ENCODE measurements at regions not wholly inside any gene's neighbourhood (a gene's known extent, or its start where the extent isn't known, plus 50 kb on each side); places are given as distances from the start of the nearest gene placed in this dataset.

DNA sequence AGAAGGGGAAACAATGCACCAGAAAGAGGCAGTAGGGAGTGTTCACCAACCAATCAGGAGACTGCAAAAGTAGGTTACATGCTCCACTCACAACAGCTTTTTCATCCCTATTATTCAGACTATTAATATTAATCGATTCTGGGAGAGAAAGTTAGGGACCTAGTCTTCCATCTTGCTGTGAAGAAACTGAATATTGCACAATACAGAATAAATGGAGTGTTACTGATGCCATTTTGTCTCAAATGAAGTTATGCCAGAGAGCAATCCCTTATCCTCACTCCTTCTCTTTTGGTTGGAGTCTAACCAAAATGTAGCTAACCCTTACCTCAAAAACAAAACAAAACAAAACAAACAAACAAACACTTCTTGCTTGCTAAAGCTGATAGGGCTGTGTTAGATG is 1120.9 kb upstream of the GYPC start:
- no peak for DNase-seq

DNA sequence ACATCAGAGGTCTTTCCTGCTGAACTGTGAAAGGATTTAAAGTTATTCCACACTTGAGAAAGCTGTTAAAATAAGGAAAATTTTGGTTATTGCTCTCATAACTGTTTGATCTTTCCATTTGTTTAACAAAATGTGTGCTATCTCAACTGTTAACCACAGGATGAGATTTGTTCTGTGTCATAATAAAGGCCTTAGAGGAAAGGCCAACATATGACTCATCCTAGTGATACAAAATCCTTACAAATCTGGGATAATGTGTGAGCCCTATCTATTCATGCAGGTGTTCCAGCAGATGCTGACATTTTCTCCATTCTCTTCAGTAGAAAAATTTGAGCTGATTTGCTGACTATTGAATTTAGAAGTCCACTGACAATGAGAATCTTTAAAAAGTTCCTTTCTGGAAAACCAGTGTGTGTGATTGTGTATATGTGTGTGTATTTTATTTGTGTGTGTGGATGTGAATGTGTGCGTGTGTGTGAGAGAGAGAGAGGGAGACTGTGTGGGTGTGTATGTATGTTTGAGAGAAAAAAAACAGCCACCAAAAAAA is 1111.9 kb upstream of the GYPC start:
- no peak for DNase-seq

DNA sequence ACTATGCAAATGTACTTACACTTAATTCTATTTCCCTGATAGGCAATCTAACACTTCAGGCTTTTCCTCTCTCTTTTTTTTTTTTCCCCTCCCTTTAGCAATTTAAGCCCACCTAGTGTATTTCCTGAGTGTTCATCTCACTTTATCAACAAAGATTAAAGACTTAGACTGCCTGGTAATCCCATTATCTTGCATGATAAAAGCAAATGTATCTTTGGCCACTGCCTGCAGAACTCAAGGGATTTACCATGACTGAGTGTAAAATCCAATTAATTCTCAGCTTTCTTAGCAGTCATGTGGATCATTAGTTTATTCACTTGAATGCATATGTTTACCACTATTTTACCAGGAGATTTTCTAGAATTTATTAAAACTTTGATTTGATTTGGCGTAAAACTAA is 1102.2 kb upstream of the GYPC start:
- DNase-seq = no peak

DNA sequence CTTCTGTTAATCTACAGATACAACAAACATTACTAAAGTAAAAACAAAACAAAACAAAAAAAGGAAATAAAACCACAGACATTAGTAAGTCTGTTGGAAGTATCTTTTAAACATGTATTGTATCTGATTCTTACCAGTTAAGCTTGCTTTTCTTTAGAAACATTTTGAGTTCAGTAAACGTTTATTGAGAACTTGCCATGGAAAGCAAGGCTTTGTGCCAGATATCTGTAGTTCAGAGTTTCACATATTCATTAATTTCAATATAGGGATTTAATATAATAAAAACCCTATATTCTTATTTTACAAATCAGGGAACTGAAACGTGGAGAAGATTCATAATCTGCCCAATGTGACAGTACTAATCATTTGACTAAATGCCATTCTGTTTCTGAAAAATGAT is 1101.0 kb upstream of the GYPC start:
- DNase-seq = no peak

DNA sequence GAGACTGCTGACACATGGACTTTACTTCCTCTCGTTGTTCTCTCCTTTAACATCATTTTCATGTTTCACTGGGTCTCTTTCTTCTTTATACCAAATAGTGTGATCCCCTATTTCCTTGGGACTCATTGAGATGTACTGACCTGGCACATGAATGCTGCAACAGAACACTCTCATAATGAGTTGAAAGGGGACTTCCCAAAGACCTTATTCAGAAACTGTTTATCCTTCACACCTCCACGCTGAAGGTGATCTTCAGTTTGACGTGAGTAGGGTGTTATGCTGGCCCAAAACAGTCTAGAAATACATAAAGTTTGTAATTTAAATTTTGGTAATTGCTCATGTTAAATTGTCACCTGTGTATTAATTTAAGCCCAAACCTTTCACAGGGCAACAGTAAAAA is 1096.8 kb upstream of the GYPC start:
- no peak for DNase-seq

DNA sequence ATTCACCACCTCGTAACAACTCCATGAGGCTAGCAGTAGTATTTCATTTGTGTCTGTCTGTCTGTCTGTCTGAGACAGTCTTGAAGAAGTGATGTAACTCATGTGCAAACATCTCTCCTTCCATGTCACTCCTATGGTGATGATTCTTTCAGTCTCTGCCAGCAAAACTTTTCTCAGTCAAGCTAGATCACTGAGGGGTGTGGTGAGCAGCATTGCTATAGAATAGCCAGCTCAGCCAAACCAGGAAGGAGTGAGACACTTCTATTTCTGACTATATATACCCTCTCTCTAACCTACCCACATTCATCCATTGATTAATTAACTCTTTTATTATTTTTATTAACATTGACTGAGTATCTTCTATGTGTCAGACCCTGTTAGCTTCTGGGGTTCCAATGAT is 1095.1 kb upstream of the GYPC start:
- DNase-seq = no peak

DNA sequence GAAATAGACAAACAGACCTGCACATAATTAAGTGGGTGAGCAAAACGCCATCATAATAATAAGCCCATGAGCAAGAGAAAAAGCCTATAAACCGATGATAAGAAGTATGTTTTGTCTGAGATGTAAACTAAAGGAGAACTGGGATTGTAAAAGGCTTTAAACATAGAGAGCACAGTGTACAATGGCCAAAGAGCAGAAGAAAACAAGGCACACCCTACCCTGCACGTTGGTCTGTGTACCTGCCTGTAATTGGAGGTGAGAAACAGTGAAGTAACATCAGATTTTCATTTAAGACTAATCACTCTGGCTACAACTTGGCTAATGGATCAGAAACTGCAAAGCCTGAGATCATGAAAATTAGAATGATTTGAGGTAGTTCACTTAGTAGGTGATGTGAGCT is 1094.7 kb upstream of the GYPC start:
- no peak for DNase-seq

DNA sequence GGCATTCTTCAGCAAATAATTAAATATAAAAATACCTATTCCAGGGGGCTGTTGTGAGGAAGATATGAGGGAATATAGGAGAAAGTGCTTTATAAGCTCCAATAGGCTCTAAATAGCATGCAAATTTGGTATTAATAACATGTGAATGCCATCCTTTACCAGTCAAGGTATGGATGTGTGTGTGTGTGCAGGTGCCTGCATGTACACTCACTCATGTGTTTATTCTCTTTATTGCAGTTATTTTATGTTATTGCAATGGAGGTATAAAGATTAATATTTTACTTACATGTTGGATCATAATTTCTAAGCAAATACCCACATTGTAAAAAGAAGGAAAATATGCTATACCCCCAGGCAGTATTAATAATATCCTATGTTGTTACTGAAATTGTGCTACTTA is 1093.0 kb upstream of the GYPC start:
- DNase-seq = no peak

DNA sequence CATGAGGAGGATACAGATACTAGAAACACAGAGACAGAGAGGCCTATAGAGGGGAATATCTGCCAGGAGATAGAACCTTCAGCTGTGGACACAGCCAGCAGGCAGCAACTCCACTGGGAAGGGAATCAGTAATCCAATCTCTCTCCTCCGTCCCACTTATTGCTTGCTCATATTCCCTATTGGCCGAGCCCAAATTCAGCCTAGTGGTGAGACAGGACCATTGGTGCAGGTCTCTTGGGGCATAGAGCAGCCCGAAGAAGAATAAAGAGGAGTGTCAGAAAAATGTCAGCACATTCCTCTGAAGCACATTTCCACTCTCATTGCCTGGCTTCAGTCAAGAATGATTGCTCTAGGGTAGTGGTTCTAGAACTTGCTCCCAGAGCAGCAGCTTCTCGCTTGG is 1091.5 kb upstream of the GYPC start:
- no peak for DNase-seq

DNA sequence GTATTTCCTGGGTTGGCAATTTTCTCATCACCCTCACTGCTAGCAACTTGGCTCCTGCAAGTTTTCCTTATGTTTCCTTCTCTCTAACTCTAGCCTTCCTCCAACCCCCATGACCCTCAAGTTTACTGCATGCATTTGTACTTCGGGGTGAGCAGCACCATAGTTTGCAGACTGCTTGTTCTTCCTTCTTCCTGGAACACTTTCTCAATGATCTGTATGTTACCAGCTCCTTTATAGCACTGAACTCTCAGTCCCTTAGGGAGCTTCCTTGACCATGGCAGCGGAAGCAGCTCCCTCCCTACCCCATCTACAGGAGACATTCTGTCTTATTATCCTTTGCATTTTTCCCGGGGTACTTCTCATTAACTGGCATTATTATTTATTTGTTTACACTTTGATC is 1089.5 kb upstream of the GYPC start:
- no peak for DNase-seq

DNA sequence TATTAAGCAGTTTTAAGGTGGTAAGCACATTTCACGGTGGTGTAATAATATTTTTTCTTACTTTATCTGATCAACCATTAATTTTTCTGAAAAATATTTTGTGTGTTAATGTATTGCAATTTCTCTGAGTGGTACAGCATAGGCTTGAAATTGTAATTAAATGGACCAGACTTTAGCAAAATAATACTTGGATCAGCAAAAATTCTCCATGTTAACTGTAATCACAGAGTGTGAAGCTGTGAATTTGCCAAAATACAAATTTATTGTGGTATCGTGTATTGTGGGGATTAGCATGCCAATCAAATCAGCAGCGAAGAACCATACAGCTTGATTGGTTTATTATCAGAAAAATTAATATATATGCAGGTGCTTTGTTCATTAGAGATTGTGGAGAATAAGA is 1088.9 kb upstream of the GYPC start:
- DNase-seq = no peak

DNA sequence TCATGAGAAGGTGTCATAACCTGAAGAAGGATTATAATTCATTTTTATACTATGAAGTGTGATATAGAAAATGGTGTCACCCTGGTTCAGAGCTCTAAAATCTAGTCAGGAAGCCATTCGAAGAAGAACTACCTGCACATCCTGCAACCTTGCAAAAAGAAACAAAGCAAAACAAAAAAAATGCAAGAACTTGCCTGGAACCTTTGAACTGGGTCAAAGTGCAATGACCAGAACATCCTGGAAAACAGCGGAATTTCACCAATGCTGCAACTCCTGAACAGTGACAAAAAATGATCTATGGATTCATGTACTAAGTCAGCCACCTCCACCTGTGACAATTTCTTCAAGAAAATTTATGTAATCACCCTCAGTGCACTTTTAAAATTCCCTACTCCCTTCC is 1083.3 kb upstream of the GYPC start:
- no peak for DNase-seq

DNA sequence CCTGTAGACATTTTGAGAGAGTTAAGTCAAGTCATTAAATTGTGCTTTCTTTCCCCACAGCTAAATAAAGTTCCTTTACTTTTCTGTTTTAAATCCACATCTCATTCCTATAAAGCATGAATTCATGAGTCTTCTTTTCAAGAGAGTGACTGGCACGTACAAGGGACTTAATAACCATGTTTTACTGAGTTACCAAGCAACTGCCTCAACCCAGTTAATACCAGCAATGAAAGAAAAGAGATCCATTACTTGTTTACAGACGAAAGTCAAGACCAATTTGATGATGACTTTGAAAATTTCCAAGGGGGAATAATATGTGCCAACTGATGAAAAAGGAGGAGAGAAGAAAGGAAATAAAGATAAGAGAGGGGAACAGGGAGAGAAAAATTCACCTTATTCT is 1082.5 kb upstream of the GYPC start:
- DNase-seq = no peak

DNA sequence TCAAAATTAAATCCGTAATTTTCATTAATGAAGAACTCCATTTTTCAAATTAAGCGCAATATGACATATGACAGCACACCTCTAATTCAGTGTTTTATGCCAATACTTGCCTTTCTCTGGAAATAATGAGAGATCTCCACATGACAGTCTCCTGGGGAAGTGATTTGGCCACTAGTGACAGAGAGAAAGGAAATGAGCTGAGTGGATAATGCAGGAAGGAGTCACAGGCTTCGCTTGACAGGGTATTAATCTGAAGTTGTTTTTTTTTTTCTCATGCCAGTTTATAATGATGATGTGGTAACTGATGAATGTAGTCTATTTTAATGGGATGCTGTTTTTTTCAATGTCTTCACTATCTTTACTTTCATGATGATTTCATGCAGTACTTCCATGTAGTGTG is 1079.4 kb upstream of the GYPC start:
- DNase-seq = no peak

DNA sequence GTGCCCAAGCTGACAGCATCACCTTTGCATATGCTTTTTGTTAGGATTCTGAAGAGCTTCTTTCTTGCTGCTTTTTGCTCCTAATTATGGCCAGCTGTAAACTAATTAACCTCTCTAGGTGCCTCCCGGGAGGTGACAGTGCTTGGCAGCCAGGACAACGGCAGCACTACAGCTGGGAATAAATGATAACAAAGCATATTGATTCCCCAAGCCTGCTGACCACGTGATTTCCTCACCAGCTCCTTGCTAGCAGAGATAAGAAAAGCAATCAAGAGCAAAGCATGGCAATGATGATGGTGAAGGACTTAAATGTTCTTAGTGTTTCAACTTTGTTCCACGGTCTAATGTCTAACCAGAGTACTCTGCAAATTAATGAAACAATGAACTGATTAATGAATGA is 1074.4 kb upstream of the GYPC start:
- no peak for DNase-seq

DNA sequence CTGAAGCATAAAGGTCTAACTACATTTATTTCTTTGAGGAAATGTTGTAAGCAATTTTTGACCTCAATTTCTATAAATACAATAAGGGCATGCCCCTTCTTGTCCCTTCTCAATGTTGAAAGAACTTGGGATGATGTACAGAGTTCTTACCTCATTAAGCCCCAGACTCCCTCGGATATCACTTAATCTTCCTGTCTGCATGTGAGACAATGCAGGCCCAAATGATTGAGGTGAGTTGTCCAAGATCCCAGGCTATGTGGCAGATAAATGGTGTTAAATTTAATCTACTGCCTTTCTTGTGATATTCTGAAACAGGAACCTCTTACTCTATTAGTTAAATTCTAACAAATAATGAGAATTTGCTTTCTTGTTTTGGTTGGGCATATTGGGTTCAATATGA is 1073.4 kb upstream of the GYPC start:
- no peak for DNase-seq

DNA sequence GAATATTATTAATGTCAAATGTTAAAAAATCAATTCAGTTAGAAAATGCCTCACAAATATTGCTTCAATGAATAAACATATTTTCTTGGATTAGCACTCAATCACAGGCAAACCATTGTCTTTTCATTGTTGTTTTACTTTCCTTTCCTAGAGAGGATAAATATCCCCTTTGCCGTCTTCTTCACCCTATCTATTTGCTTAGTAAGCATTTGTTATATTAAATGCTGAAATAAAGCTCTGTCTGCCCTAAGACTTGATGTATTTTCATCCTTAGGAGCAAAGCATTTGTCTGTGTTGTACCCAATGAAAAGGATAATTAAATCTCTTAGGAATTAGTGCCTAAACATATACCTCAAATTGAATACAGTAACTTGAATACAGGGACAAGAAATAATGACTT is 1071.2 kb upstream of the GYPC start:
- no peak for DNase-seq

DNA sequence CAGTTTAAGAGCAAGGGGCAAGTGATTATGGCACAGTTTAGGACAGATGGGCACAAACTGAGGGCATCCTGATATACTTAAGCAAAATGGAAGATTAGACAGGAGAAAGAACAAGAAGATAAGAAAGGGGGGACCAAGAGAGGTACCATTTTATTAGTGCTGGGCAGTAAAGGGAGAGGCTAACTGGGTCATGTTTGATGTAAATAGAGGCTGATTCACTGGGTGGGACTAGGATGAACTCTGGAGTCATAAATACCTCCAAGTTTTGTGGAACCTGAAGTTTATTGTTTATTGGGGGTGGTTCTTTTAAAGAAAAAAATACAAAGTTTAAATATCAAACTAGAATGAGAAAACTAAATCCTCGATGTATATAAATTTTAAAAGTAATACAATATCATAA is 1067.2 kb upstream of the GYPC start:
- DNase-seq = no peak

DNA sequence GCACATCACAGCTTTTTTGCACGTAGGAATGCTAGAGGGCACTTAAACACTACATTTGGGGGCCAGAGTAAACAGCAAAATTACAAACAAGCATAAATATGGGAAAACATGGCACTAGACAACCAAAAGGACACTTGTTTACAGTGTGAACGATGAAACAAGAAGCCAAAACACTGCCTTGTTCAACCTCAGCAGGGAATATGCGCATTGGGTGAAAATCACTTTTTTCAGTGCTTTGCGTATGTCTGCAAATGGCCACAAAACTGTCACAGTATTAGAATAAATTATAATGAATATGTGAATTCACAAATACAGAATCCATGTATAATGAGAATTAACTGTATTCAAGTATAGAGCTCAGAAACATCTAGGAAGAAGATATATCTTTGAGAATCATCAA is 1064.0 kb upstream of the GYPC start:
- DNase-seq = no peak

DNA sequence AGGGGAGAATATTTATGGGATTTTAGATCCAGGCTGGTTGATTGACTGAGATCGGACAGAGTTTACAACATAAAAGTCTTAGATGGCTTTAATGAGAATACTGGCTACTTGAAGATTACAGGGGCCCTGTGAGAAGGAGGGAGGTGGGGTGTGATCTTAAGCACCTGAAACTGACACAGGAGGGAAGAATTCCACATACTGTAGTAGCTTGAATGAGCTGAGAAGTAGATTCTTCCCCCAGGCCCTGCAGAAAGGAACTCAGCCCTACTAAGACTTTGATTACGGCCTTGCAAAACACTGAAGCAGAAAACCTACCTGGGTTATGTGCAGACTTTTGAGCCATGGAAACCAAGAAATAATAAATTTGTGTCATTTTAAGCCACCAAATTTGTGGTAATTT is 1062.9 kb upstream of the GYPC start:
- DNase-seq = no peak

DNA sequence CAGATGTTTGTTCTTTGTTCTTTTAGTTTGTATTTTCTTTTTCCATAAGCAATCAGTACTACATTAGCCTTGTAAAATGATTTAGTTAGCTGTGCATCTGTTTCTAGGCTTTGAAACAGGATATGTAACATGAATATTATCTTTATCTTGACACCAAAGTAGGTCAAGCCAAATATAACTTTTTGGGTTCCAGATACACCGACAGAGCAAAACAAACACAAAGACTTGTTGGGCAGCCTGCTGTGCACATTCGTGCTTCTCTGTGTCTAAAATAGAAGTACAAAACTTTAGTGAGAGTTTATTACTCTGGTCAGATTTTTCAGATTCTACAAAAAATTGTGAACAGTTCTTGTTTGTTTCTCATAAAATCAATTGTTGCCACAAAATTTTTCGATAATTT is 1059.3 kb upstream of the GYPC start:
- no peak for DNase-seq

DNA sequence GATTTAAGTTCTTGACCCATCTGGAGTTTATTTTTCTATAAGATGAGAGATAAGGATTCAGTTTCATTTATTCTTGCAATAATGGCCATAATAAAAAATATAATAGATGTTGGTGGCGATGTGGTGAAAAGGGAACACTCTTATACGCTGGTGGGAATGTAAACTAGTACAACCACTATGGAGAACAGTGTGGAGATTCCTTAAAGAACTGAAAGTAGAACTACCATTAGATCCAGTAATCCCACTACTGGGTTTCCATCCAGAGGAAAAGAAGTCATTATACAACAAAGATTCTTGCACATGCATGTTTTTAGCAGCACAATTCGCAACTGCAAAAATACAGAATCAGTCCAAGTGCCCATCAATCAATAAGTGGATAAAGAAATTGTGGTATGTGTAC is 1040.5 kb upstream of the GYPC start:
- no peak for DNase-seq

DNA sequence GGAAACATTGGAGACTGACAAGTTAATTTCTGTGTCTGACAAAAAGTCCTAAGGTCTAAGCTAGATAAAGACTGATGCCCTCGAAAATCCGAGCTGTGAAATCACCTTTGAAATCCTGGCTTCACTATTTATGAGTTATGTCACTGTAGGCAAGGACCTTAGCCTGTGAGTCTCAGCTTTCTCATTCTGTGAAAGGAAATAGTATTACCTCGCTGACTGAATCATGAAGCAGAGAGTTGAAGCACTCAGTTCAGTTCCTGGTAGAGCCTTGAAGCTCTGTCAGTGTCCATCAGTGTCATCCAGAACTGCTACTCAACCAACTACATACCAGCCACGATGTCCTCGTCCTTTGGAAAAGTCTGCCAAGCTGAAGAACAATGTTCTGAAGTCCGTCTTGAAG is 1025.6 kb upstream of the GYPC start:
- no peak for DNase-seq

DNA sequence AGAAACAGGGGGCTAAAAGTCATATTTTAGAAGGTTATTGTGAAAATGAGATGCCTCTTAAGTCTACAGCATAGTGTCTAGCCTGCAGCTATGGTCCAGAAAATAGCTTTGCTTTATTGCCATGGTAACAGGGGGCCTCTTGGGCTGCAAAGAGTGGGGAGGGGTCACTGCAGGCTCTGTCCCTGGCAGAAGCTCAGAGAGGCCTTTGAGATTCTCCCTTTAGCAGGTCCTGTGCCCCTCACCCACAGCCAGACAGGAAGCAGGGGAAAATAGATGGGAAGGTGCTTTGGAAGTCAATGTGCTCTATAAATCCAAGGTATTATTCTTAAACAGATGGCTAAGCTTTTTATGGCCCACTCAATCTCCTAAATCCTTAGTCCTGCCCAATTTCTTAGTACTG is 1021.3 kb upstream of the GYPC start:
- no peak for DNase-seq

DNA sequence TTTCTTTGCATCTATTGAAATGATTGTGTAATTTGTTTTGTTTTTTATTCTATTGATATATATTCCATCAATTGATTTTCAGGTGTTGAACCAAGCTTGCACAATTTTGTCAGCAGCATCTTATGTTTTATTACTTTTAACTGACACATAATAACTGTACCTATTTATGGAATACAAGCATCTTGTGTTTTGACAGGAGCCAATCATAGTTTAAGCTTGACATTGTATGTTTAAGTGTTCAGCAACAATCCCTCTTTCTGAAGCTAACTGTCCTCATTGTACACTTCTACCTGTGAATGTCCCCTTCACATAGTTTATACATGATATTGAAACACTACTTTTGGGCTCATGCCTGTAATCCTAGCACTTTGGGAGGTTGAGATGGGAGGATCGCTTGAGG is 1017.6 kb upstream of the GYPC start:
- DNase-seq = no peak

DNA sequence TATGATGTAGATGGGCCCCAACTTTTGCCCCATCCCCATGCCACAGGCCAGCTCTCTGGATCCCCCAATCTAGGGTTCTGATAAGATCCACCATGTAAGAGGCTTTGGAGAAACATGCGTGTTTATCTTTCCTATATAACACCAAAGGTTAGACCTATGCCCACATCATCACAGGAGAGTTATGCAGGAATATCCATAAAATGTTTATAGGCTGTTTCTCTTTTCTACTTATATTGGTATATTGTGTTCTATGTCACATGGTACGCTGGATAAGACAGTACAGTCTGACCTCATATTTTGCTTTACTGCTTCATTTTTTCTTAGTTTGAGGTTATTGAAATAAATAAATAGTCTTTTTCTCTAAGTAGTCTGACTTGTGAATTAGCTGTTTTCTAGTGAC is 1013.9 kb upstream of the GYPC start:
- no peak for DNase-seq

Data from activated CD4-positive, CD25-positive, alpha-beta regulatory T cell treated with anti-CD3 and anti-CD28 coated beads, Interleukin-2, amount 50 U/mL, for 72 hours (primary cell).